ENCODE measurements at regions not wholly inside any gene's neighbourhood (a gene's known extent, or its start where the extent isn't known, plus 50 kb on each side); places are given as distances from the start of the nearest gene placed in this dataset.

DNA sequence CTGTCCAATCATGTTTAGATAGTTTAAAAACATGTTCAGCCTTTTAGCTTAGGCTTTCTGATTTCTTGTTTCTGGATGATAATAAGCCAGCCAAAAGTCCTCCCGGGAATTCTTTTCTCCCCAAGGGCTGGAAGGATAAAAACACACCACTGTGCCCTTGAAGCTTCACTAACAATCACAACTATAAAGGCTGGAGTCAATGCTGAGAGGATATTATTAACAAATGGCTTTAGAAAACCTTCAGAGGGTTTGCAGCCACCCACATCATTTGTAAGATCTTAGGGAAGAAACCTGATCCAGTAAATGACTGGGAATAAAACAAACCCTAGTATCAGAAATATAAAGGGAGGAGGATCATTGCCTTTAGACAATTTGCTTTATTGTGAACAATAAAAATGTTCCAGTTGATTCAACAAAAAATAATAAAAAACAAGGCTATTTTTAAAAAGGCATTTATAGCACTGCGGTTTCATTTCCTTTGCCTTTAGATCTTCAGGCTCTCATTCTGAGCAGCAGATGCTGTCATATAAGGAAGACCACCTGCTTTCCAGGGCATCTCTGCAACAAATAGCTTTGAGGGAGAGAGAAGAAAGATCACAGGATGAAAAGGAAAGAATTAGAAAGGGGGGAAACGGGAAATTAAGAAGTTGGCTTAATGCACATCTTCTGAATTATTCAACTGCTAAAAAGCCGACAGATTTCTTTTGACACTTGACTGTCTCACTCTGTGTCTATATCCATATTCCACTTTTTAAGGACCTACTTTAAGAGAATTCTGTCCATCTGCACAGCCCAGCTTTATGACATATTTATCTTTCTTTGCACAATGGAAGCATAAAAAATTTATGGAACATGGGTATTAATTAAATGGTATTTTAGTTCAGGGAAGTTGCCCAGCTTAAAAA, 277.2 kb upstream of the SLC24A2 start (continued):
- TF ChIP-seq, protein P1, sequence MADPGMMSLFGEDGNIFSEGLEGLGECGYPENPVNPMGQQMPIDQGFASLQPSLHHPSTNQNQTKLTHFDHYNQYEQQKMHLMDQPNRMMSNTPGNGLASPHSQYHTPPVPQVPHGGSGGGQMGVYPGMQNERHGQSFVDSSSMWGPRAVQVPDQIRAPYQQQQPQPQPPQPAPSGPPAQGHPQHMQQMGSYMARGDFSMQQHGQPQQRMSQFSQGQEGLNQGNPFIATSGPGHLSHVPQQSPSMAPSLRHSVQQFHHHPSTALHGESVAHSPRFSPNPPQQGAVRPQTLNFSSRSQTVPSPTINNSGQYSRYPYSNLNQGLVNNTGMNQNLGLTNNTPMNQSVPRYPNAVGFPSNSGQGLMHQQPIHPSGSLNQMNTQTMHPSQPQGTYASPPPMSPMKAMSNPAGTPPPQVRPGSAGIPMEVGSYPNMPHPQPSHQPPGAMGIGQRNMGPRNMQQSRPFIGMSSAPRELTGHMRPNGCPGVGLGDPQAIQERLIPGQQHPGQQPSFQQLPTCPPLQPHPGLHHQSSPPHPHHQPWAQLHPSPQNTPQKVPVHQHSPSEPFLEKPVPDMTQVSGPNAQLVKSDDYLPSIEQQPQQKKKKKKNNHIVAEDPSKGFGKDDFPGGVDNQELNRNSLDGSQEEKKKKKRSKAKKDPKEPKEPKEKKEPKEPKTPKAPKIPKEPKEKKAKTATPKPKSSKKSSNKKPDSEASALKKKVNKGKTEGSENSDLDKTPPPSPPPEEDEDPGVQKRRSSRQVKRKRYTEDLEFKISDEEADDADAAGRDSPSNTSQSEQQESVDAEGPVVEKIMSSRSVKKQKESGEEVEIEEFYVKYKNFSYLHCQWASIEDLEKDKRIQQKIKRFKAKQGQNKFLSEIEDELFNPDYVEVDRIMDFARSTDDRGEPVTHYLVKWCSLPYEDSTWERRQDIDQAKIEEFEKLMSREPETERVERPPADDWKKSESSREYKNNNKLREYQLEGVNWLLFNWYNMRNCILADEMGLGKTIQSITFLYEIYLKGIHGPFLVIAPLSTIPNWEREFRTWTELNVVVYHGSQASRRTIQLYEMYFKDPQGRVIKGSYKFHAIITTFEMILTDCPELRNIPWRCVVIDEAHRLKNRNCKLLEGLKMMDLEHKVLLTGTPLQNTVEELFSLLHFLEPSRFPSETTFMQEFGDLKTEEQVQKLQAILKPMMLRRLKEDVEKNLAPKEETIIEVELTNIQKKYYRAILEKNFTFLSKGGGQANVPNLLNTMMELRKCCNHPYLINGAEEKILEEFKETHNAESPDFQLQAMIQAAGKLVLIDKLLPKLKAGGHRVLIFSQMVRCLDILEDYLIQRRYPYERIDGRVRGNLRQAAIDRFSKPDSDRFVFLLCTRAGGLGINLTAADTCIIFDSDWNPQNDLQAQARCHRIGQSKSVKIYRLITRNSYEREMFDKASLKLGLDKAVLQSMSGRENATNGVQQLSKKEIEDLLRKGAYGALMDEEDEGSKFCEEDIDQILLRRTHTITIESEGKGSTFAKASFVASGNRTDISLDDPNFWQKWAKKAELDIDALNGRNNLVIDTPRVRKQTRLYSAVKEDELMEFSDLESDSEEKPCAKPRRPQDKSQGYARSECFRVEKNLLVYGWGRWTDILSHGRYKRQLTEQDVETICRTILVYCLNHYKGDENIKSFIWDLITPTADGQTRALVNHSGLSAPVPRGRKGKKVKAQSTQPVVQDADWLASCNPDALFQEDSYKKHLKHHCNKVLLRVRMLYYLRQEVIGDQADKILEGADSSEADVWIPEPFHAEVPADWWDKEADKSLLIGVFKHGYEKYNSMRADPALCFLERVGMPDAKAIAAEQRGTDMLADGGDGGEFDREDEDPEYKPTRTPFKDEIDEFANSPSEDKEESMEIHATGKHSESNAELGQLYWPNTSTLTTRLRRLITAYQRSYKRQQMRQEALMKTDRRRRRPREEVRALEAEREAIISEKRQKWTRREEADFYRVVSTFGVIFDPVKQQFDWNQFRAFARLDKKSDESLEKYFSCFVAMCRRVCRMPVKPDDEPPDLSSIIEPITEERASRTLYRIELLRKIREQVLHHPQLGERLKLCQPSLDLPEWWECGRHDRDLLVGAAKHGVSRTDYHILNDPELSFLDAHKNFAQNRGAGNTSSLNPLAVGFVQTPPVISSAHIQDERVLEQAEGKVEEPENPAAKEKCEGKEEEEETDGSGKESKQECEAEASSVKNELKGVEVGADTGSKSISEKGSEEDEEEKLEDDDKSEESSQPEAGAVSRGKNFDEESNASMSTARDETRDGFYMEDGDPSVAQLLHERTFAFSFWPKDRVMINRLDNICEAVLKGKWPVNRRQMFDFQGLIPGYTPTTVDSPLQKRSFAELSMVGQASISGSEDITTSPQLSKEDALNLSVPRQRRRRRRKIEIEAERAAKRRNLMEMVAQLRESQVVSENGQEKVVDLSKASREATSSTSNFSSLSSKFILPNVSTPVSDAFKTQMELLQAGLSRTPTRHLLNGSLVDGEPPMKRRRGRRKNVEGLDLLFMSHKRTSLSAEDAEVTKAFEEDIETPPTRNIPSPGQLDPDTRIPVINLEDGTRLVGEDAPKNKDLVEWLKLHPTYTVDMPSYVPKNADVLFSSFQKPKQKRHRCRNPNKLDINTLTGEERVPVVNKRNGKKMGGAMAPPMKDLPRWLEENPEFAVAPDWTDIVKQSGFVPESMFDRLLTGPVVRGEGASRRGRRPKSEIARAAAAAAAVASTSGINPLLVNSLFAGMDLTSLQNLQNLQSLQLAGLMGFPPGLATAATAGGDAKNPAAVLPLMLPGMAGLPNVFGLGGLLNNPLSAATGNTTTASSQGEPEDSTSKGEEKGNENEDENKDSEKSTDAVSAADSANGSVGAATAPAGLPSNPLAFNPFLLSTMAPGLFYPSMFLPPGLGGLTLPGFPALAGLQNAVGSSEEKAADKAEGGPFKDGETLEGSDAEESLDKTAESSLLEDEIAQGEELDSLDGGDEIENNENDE (IDR thresholded peaks at IDR 0.05; ENCODE audit: insufficient replicate concordance, low read length): no peak
- TF ChIP-seq RBBP5 (IDR thresholded peaks at IDR 0.05; ENCODE audit: borderline replicate concordance, low read depth, low read length): no peak
- TF ChIP-seq, protein P2, sequence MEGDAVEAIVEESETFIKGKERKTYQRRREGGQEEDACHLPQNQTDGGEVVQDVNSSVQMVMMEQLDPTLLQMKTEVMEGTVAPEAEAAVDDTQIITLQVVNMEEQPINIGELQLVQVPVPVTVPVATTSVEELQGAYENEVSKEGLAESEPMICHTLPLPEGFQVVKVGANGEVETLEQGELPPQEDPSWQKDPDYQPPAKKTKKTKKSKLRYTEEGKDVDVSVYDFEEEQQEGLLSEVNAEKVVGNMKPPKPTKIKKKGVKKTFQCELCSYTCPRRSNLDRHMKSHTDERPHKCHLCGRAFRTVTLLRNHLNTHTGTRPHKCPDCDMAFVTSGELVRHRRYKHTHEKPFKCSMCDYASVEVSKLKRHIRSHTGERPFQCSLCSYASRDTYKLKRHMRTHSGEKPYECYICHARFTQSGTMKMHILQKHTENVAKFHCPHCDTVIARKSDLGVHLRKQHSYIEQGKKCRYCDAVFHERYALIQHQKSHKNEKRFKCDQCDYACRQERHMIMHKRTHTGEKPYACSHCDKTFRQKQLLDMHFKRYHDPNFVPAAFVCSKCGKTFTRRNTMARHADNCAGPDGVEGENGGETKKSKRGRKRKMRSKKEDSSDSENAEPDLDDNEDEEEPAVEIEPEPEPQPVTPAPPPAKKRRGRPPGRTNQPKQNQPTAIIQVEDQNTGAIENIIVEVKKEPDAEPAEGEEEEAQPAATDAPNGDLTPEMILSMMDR (IDR thresholded peaks at IDR 0.05; ENCODE audit: control extremely low read depth in 1 of 3, insufficient read depth in 1 of 3, low read depth in 1 of 3, low read length in 3 of 3): no peak
- TF ChIP-seq TBP (IDR thresholded peaks at IDR 0.05; ENCODE audit: low read depth, low read length): no peak
- no peak for TF ChIP-seq RNF2 (IDR thresholded peaks at IDR 0.05; ENCODE audit: borderline replicate concordance, low read depth, low read length, missing control alignments, poor library complexity, severe bottlenecking)
- no peak for TF ChIP-seq NANOG (IDR thresholded peaks at IDR 0.05; ENCODE audit: insufficient read depth, low read depth, low read length, poor library complexity, severe bottlenecking)

Measured in H1 (cell line).